GM10248 (cell line): ENCODE measurements at regions not wholly inside any gene's neighbourhood (a gene's known extent, or its start where the extent isn't known, plus 50 kb on each side); places are given as distances from the start of the nearest gene placed in this dataset.

ENCODE experiments used
- CTCF ChIA-PET: fragments of 300-600 bp; sonication (Branson Sonifier 250); formaldehyde crosslinking; extraction: SDS; loops from one replicate; lab custom pipeline; 2021; ENCODE audit warnings: antibody characterized with exemption; lab: Yijun Ruan, JAX
- POLR2A ChIA-PET: fragments of 350-650 bp; sonication (Branson Sonifier 250); formaldehyde crosslinking; extraction: SDS; loops from one replicate; lab custom pipeline; 2020; ENCODE audit warnings: antibody characterized with exemption; lab: Yijun Ruan, JAX
- DNase-seq: peaks from one replicate; pipeline ENCODE4 v3.0.0; 2012; ENCODE audit errors: extremely low spot score
- CTCF ChIP-seq: IDR thresholded peaks from 2 replicates; pipeline ENCODE4 v1.5.1; 2012; ENCODE audit warnings: mild to moderate bottlenecking, low read depth; ENCODE audit errors: extremely low read depth, missing control alignments, control extremely low read depth

DNA sequence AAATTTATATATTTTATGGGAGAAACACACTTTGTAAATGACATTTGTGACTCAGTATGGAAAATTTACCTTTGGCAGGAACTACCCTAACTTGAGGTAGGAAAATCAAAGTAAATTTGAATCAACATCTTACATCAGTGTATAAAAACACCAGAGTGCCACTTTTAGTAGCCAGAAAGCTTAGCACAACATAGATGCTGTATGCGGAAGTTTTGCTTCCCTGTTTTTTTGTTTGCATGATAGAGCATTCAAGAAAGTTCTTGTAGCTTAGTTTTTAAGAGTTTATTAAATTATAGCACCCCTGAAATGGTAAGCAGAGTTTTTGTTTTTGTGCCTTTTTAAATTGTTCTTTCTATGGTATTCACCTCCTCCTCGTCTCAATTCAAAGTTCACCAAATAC, 120.8 kb upstream of the RAP2B start:
- no peak for DNase-seq
- POLR2A ChIA-PET: no interaction called here
- CTCF ChIA-PET: interaction anchor here (1.5 kb wide), 1 partner anchor 120 kb away, joined by 4 read pairs; no protein-coding TSS in a partner anchor
- no peak for TF ChIP-seq CTCF

DNA sequence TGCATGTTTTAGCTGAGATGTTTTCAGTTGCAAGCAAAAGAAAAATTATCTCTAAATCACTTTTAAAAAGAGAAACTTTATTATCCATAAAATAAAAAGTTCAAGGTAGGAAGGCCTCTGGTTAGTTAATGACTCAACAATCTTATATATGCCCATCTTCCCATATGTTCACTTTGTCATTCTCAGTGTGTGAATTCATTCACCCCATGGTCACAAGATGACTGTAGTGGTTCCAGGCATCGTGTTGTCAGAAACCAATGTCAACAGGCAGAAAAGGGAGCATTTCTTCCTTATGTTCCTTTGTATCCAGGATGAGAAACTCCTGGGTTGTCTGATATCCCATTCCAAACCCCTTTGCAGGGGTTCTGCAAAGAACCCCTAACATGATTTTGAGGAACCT, 119.9 kb upstream of the RAP2B start:
- DNase-seq: no peak
- ChIA-PET CTCF (interaction anchor here (1.4 to 1.8 kb wide), 12 partner anchors 8 to 1212 kb away, joined by 3 to 12 read pairs (median 5); no protein-coding TSS in a partner anchor), POLR2A (no interaction called here)
- TF ChIP-seq CTCF: no peak

DNA sequence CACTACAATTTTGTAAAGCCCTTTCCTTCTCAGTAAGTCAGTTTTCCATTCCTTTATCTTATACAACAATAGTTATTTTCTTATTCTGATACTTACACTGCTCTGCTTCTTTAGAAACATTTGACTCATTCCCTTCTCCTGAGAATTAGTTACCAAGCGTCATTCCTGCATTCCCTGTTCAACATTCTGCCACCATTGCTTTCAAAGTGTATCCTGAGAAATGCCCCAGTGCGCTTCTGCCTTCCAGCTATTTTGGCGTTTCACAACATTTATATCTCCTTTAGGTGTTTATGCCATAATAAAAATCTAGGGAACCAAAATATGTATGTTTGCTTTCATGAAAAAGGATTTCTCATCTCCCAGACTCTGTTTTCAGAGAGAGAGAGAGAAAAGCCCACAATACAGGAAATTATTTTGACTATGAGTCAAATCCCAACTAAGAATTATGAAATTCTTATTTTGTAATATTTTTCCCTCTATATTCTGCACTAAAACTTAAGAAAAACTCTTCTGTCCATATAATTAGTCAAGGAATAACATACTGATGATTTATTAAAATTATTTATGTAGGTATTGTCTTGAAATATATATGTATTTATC, 118.2 kb upstream of the RAP2B start:
- TF ChIP-seq CTCF: no peak
- POLR2A ChIA-PET: no interaction called here
- DNase-seq: no peak
- CTCF ChIA-PET: interaction anchor here (0.6 to 1.8 kb wide), 30 partner anchors 8 to 1210 kb away, joined by 3 to 12 read pairs (median 4); no protein-coding TSS in a partner anchor

DNA sequence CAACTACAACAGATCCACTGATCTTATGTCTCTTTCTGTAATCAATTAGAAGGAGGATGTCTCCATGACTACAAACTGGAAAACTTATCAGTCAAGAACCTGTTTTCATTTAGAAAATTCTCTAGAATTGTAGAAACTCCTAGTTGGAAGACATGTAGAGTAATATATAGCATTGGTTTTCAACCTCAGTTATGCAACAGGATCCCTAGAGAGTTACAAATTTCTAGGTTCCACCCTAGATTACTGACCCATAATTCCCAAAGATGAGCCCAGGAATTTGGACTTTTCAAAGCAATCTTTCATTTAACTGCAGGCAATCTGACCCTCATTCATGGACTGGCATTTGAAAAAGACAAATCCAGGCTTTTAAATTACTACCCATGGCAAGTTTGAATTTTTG, 116.9 kb upstream of the RAP2B start:
- TF ChIP-seq CTCF: no peak
- POLR2A ChIA-PET: no interaction called here

GRCh38 chr3:153050978-153051377, 111.0 kb upstream of the RAP2B start:
- ChIA-PET POLR2A (no interaction called here), CTCF (no interaction called here)
- no peak for DNase-seq
- no peak for TF ChIP-seq CTCF

More for the DNA sequence above, 116.9 kb upstream of the RAP2B start:
- DNase-seq: no peak
- CTCF ChIA-PET: interaction anchor here (1.3 kb wide), 1 partner anchor 724 kb away, joined by 4 read pairs; no protein-coding TSS in a partner anchor

DNA sequence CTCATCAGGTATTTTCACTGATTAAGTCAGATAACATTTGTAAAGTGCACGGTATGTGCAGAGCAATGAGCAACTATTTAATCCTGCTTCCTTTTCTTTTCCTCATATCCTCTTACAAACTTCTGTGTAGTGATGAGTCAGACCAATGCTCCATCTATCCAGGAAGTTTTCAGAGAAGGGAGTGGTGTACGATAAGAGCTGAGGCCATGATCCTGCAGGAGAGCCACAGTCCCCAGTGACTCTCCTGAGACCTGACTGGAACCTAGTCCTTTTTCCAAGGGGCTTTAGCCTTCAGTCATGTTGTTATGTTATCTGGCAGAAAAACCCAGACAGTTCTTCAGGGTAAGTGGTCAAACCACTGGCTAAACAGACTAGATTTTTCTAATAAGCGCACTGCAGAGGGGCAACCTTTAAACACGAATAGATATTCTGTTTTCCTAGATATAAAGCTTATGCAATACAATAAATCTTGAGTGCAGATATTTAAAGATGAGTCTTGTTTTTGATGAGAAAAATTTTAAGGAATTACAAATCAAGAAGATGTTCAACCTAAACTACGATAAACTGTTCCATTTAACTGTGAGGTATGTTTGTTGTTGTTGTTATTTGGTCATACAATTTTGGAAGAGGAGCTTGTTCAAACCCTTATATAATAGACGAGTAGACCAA, 110.5 kb upstream of the RAP2B start:
- ChIA-PET POLR2A (no interaction called here), CTCF (interaction anchor here (0.9 kb wide), 1 partner anchor 8 kb away, joined by 3 read pairs; no protein-coding TSS in a partner anchor)
- no peak for DNase-seq

More for the DNA sequence above, 110.5 kb upstream of the RAP2B start:
- TF ChIP-seq CTCF: no peak
